GM12892 (cell line): ENCODE measurements at regions not wholly inside any gene's neighbourhood (a gene's known extent, or its start where the extent isn't known, plus 50 kb on each side); places are given as distances from the start of the nearest gene placed in this dataset.
"Not testable (repeated sequence)": the region's sequence is repeated elsewhere in the genome, so short reads cannot be mapped to it uniquely, and the experiment has no call there.

ENCODE experiments used
- POLR2A ChIP-seq: IDR thresholded peaks from 2 replicates; pipeline ENCODE4 v1.6.1; 2011; ENCODE audit warnings: low read depth, low read length, control low read depth
- POLR2AphosphoS5 ChIP-seq: IDR thresholded peaks from 2 replicates; pipeline ENCODE4 v1.6.1; 2011; ENCODE audit warnings: low read depth, low read length, control low read depth

DNA sequence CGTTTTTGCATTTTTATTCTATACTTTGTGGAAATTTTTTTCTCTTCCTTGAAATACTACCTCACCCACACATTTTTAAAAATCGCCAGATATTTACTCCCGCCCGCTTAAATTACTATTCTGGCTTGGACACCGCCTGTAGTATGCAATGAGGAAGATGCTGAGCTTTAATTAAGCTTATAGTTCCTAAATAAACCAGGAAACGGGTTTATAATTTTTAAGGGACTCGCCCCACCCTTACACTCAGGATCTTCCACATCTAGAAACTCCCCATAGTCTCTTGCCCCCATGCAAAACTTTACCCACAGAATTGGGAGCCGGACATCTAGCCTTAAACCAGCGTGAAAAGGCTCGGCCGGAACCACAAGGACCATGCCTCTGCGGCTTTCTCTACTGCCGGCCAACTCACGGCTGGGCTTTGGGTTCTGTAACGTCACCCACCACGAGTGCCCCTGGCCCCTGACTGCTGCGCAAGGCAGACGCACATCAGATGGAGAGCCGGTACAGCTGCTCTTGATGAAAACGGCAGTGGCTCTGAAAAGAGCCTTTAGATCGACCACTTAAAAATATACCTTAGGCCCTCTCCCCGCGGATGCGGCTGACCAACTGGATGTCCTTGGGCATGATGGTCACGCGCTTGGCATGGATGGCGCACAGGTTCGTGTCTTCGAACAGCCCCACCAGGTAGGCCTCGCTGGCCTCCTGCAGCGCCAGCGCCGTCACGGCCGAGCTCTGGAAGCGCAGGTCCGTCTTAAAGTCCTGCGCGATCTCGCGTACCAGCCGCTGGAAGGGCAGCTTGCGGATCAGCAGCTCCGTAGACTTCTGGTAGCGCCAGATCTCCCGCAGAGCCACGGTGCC is 66.3 kb downstream of the FAM72B start:
- TF ChIP-seq POLR2A, POLR2AphosphoS5: not testable (repeated sequence)
